ENCODE measurements at regions not wholly inside any gene's neighbourhood (a gene's known extent, or its start where the extent isn't known, plus 50 kb on each side); places are given as distances from the start of the nearest gene placed in this dataset.

- Histone ChIP-seq H3K9ac (ENCODE audit: low read length) (peak overlapping the region; percentile 2; the same call in 1 of the 2 replicates), H3K4me2 (ENCODE audit: low read length) (peak overlapping the region; percentile 73), H3K4me3 (ENCODE audit: low read length) (peak overlapping the region; percentile 54), H2AFZ (ENCODE audit: low read depth, low read length) (no peak overlapping the region), H4K20me1 (ENCODE audit: insufficient read depth, low read length) (no peaks in the 10 kb centered on the region), H3K27ac (ENCODE audit: low read length) (no peak overlapping the region; the same call in 1 of the 2 replicates), H3K79me2 (ENCODE audit: low read length) (no peaks in the 10 kb centered on the region), H3K9me3 (ENCODE audit: insufficient read depth, low read length) (no peaks in the 10 kb centered on the region), H3K36me3 (replicated peaks; ENCODE audit: low read depth, low read length) (no peaks in the 10 kb centered on the region), H3K27me3 (ENCODE audit: low read depth, low read length) (peaks cover 48% of the 10 kb centered on the region), H3K4me1 (ENCODE audit: low read length) (peaks cover 47% of the 10 kb centered on the region)
- TF ChIP-seq CTCF (IDR thresholded peaks at IDR 0.05; ENCODE audit: low read depth, low read length) (no peak), EZH2phosphoT487 (IDR thresholded peaks at IDR 0.05; ENCODE audit: low read depth) (no peak)
Observed at GRCh38 chr6:53199765-53200164, 51.1 kb upstream of the GCM1 start.

DNA sequence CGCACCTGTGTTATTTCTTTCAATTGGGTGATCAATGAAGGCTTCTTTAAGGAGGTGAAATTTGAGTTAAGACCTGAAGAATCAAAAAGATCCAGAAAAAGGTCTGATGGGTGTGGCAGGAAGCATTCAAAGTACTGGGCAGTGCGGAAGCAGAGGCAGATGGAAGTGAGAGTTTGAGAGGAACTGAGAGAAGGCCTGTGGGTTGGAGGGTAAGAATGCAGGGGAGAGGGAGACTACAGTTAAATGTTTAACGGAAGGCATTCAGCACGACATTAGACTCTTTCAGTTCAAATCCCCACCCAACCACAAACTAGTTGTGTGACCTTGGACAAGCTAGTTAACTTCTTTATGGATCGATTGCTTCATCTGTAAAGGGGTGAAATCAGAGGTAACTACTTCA, 50.5 kb upstream of the GCM1 start:
- TF ChIP-seq CTCF (IDR thresholded peaks at IDR 0.05; ENCODE audit: low read depth, low read length), result no peak
- peak; percentile 65 for TF ChIP-seq EZH2phosphoT487 (IDR thresholded peaks at IDR 0.05; ENCODE audit: low read depth)
- Histone ChIP-seq H3K4me1 (ENCODE audit: low read length) (peaks cover 43% of the 10 kb centered on the region), H3K79me2 (ENCODE audit: low read length) (no peaks in the 10 kb centered on the region), H3K4me3 (ENCODE audit: low read length) (peak overlapping the region; percentile 54), H3K27me3 (ENCODE audit: low read depth, low read length) (peaks cover 49% of the 10 kb centered on the region), H3K9me3 (ENCODE audit: insufficient read depth, low read length) (no peaks in the 10 kb centered on the region), H3K9ac (ENCODE audit: low read length) (peak overlapping the region; percentile 2; the same call in 1 of the 2 replicates), H2AFZ (ENCODE audit: low read depth, low read length) (no peak overlapping the region; the same call in 1 of the 2 replicates), H3K4me2 (ENCODE audit: low read length) (peak overlapping the region; percentile 73), H3K36me3 (replicated peaks; ENCODE audit: low read depth, low read length) (no peaks in the 10 kb centered on the region), H4K20me1 (ENCODE audit: insufficient read depth, low read length) (no peaks in the 10 kb centered on the region), H3K27ac (ENCODE audit: low read length) (no peak overlapping the region; the same call in 1 of the 2 replicates)
